ENCODE measurements at regions not wholly inside any gene's neighbourhood (a gene's known extent, or its start where the extent isn't known, plus 50 kb on each side); places are given as distances from the start of the nearest gene placed in this dataset.

GRCh38 chr13:61797397-61797796 lies 381.7 kb upstream of the PCDH20 start:
- Histone ChIP-seq H3K9me3 (ENCODE audit: insufficient read depth, low read length) (no peaks in the 10 kb centered on the region), H3K4me2 (ENCODE audit: low read length) (no peak overlapping the region), H3K27me3 (ENCODE audit: low read depth, low read length) (no peaks in the 10 kb centered on the region), H4K20me1 (ENCODE audit: insufficient read depth, low read length) (no peaks in the 10 kb centered on the region), H3K9ac (ENCODE audit: low read length) (no peak overlapping the region), H3K27ac (ENCODE audit: low read length) (no peak overlapping the region), H3K4me3 (ENCODE audit: low read length) (no peak overlapping the region), H2AFZ (ENCODE audit: low read depth, low read length) (no peak overlapping the region), H3K4me1 (ENCODE audit: low read length) (peaks cover 5% of the 10 kb centered on the region; the same call in 1 of the 2 replicates), H3K36me3 (replicated peaks; ENCODE audit: low read depth, low read length) (no peaks in the 10 kb centered on the region), H3K79me2 (ENCODE audit: low read length) (no peaks in the 10 kb centered on the region)
- TF ChIP-seq CTCF (IDR thresholded peaks at IDR 0.05; ENCODE audit: low read depth, low read length), result no peak
- TF ChIP-seq EZH2phosphoT487 (IDR thresholded peaks at IDR 0.05; ENCODE audit: low read depth), result no peak

DNA sequence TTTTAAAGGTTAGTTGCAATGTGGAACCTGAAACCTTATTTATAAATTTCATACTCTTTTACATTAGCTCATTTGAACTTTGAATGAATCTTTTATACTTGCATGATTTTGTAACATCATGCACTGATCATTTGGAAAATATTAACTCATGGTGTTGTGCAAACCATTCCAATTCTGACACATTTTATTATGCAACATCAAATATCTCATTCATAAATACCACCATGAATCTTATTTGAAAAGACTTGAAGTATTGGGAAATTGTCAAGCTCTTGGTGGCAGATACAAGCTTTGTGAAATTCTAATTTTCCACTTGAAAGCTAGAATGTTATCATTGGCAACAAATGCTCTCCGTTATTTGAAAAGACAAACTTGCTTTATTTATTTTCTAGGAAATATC lies 379.9 kb upstream of the PCDH20 start:
- H2AFZ ChIP-seq (ENCODE audit: low read depth, low read length), result no peak overlapping the region
- no peaks in the 10 kb centered on the region for H3K36me3 ChIP-seq (replicated peaks; ENCODE audit: low read depth, low read length)
- H3K9me3 ChIP-seq (ENCODE audit: insufficient read depth, low read length), result no peaks in the 10 kb centered on the region
- TF ChIP-seq CTCF (IDR thresholded peaks at IDR 0.05; ENCODE audit: low read depth, low read length), result no peak
- TF ChIP-seq EZH2phosphoT487 (IDR thresholded peaks at IDR 0.05; ENCODE audit: low read depth), result no peak
- no peak overlapping the region for H3K9ac ChIP-seq (ENCODE audit: low read length)
- no peaks in the 10 kb centered on the region for H3K4me1 ChIP-seq (ENCODE audit: low read length)
- H3K27me3 ChIP-seq (ENCODE audit: low read depth, low read length), result no peaks in the 10 kb centered on the region
- no peaks in the 10 kb centered on the region for H3K79me2 ChIP-seq (ENCODE audit: low read length)
- H4K20me1 ChIP-seq (ENCODE audit: insufficient read depth, low read length), result no peaks in the 10 kb centered on the region
- H3K4me2 ChIP-seq (ENCODE audit: low read length), result no peak overlapping the region
- no peak overlapping the region for H3K4me3 ChIP-seq (ENCODE audit: low read length)
- no peak overlapping the region for H3K27ac ChIP-seq (ENCODE audit: low read length)

DNA sequence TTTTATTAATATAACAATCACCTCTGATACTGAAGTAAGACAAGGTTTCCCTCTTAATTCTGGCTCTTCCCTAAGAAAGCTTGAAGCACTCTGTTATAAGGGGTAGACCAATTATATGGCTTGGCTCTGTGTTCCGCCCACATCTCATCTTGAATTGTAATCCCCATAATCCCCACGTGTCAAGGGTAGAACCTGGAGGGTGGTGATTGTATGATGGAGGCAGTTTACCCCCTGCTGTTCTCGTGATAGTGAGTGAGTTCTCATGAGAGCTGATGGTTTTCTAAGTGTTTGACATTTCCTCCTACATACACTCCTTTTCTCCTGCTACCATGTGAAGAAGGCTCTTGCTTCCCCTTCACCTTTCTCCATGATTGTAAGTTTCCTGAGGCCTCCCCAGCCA lies 363.8 kb upstream of the PCDH20 start:
- Histone ChIP-seq H3K4me2 (ENCODE audit: low read length) (no peak overlapping the region), H3K4me1 (ENCODE audit: low read length) (no peaks in the 10 kb centered on the region), H3K27me3 (ENCODE audit: low read depth, low read length) (no peaks in the 10 kb centered on the region), H4K20me1 (ENCODE audit: insufficient read depth, low read length) (no peaks in the 10 kb centered on the region), H3K9me3 (ENCODE audit: insufficient read depth, low read length) (no peaks in the 10 kb centered on the region), H3K27ac (ENCODE audit: low read length) (no peak overlapping the region), H2AFZ (ENCODE audit: low read depth, low read length) (no peak overlapping the region), H3K9ac (ENCODE audit: low read length) (no peak overlapping the region), H3K36me3 (replicated peaks; ENCODE audit: low read depth, low read length) (no peaks in the 10 kb centered on the region), H3K79me2 (ENCODE audit: low read length) (no peaks in the 10 kb centered on the region), H3K4me3 (ENCODE audit: low read length) (no peak overlapping the region)
- TF ChIP-seq CTCF (IDR thresholded peaks at IDR 0.05; ENCODE audit: low read depth, low read length), result no peak
- no peak for TF ChIP-seq EZH2phosphoT487 (IDR thresholded peaks at IDR 0.05; ENCODE audit: low read depth)

DNA sequence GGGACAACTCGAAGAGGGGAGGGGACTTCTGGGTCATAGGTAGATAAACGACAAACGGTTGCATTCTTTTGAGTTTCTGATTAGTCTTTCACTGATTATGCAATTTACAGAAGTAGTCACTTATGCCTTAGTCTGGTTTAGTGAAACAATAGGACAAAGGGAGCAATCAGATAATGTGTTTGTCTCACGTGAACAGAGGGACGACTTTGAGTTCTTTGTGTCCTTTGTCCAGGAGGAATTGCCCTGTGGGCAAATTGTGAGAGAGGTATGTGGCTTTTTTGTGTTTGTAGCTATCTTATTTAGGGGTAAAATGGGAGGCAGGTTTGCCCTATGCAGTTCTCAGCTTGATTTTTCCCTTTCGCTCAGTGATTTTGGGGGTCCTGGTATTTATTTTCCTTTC lies 362.9 kb upstream of the PCDH20 start:
- Histone ChIP-seq H3K79me2 (ENCODE audit: low read length) (no peaks in the 10 kb centered on the region), H4K20me1 (ENCODE audit: insufficient read depth, low read length) (no peaks in the 10 kb centered on the region), H3K4me3 (ENCODE audit: low read length) (no peak overlapping the region), H3K27ac (ENCODE audit: low read length) (no peak overlapping the region), H3K27me3 (ENCODE audit: low read depth, low read length) (no peaks in the 10 kb centered on the region), H3K9me3 (ENCODE audit: insufficient read depth, low read length) (no peaks in the 10 kb centered on the region), H3K36me3 (replicated peaks; ENCODE audit: low read depth, low read length) (no peaks in the 10 kb centered on the region), H3K4me1 (ENCODE audit: low read length) (no peaks in the 10 kb centered on the region), H2AFZ (ENCODE audit: low read depth, low read length) (no peak overlapping the region), H3K9ac (ENCODE audit: low read length) (no peak overlapping the region), H3K4me2 (ENCODE audit: low read length) (no peak overlapping the region)
- TF ChIP-seq CTCF (IDR thresholded peaks at IDR 0.05; ENCODE audit: low read depth, low read length) (no peak), EZH2phosphoT487 (IDR thresholded peaks at IDR 0.05; ENCODE audit: low read depth) (no peak)
